ENCODE measurements at regions not wholly inside any gene's neighbourhood (a gene's known extent, or its start where the extent isn't known, plus 50 kb on each side); places are given as distances from the start of the nearest gene placed in this dataset.

DNA sequence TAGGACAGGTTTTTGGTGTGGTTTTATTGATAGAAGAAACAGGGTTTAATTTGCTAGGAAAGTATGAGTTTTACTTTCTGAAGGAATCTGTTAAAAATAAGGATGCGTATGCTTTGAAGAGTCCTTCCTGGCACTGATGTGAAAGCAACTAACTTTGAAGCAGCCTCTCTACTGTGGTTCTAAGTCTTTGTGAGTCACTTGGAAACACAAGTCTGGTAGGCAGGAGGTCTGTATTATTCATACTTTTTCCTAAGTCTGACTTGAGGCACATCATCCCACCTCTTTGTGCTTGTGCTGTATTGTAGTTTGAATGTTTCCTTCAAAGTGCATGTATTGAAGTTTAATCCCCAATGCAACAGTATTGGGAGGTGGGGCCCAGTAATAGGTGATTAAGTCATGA, 129.0 kb downstream of the TAF11L14 start:
- DNase-seq, result no peak

DNA sequence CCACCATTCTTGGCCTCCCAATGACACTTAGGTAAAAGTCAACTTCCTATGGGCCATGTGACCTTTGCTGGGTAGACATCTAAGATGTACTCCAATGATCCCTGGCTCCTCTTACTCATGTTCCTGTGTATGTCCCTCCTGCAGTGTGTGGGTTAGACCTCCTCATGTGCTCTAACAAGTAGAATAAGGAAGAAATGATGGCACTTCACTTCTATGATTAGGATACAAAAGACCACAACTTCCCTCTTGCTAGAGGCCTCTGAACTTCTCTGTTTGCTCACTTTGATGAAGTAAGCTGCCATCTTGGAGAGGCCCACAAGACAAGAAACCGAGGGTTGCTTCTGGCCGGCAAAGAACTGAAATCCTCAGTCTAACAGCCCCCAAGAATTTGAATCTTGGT, 131.8 kb downstream of the TAF11L14 start:
- no peak for DNase-seq

DNA sequence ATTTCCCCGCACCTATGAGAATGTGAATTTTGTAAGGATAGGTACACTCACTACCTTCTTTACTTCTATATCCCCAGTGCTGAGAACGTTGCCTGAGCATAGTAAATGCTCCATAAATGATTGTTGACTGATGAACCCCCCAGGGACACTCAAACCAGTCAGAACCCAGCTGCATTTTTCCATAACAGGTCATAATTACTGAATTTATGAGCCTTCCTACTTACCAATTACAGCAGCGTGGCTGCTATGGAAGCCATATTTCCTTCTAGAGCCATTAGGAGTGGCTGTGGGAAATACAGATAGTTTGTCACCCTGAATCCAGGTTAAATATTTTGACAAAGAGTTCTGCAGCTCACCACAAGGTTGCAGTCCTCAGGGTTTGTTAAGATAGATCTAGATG, 135.0 kb downstream of the TAF11L14 start:
- DNase-seq, result no peak

DNA sequence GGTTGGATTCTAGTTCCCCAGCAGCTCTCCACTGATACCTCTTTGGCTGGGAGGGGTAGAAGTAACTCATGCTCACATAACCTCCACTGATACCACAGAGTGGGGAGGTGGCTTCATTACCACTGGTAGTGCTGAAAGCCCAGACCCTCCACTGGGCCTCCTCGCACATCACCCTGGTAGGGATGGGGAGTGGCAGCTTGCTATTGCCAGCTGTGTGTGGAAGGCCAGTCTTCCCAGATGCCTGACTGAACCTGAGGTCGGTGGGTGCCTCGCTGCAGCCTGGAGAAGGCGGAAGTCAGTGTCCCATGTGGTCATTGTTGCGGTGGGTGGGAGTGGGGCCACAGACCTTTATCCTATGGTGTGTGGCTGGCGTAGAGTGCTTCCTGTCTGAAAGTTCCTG, 138.0 kb downstream of the TAF11L14 start:
- no peak for DNase-seq

DNA sequence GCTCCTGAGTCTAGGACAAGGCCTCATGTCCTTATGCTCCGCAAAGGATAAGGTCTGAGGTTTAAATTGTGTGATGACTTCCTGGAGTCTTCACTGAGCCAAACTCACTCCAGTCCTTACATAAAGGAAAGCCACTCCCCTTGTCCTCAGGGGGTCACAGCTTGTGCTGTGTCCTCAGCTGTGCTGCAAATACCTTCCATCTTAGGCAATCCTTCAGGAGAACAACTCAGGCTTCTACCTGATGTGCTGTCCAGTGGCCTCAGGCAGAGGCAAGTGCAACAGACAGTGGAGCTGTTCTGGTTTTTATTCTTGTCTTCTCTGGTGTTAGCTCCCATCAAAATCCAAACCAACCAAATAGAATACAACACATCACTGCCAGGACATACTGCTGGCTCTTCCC, 151.5 kb downstream of the TAF11L14 start:
- no peak for DNase-seq

DNA sequence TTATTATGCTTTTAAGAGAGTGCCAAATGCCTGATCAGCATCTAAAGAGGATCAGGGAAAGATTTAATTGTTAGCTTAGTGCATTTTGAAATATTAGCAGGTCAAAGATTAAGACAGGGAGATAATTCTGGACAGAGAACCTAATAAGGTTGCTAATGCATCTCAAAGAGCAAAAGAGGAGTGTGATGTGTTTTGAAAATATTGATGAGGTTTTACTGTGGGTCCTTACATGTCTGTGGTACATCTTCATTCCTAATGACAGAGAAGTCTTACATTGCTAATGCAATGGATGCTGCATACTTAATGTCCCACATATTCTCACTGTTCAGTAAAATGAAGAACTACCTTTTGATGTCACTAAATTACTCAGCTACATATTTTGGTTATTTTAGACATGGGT, 154.1 kb downstream of the TAF11L14 start:
- DNase-seq, result no peak

DNA sequence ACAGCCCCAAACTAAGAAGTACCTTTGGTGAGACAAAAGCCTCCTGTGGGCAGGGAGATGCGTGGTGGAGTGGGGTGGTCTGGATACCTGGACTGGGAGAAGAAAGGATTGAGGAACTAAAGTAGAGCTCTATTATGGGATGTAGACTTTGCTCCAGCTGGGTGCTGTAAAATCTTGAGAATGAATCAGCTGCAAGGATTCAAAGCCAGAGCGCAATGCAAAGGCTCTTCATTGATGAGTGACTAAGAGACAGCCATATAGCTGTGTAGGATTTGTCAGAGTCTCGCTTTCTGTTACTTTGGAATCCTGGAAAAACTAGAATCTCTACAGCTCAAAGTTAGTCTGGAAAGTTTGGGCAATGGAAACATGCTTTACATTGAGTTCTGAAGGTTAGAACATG, 159.9 kb downstream of the TAF11L14 start:
- DNase-seq, result no peak

DNA sequence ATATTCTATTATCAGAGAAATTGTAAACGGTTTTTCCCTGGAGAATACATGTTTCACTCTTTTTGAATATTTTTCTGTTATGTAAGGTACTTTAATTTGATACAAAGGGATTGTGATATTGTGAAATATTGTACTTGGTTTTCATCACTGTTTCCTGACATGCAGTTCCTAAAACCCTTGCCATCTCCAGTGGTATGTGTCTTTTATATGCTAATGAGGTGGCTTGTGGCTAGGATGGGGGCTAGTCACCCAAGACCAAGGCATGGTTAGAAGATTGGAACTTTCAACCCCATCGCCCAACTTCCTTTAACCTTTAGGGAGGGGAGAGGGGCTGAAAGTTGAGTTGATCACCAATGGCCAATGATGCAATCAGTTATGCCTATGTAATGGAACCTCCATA, 160.6 kb downstream of the TAF11L14 start:
- no peak for DNase-seq

DNA sequence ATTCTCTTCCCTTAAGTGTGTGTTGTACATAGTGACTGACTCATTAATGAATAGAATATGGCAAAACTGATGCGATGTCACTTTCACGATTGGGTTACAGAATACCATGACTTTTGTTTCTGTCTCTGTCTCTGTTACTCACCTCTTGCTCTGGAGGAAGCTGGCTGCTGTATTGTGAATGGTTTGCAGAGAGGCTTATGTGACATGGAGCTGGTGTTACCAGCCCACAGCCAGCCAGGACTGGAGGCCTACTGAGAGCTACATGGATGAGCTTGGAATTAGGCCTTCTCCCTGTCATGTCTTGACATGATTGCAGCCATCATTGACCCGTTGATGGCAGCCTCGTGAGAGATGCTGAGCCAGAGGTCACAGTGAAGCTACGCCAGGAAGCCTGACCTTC, 161.9 kb downstream of the TAF11L14 start:
- DNase-seq, result no peak

DNA sequence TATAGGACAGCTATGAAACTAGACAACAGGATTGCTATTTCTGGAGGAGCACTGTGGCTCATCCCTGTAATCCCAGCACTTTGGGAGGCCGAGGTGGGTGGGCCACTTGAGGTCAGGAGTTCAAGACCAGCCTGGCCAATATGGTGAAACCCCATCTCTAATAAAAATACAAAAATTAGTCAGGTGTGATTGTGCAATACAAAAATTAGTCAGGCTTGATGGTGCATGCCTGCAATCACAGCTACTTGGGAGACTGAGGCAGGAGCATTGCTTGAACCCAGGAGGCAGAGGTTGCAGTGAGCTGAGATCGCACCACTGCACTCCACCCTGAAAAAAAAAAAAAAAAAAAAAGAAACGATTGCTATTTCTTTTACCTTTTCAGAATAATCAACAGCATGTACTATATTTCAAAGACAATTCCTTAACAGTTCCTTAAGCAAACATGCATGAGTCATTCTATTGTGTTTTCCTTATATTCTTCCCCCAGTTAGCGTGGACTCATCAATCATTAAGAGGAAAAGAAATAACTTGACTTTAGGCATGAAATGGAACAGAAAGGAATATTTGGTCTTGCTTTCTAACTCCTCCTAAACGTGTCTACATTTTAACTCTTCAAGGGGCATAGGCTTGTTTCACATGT, 162.6 kb downstream of the TAF11L14 start:
- DNase-seq, result no peak

DNA sequence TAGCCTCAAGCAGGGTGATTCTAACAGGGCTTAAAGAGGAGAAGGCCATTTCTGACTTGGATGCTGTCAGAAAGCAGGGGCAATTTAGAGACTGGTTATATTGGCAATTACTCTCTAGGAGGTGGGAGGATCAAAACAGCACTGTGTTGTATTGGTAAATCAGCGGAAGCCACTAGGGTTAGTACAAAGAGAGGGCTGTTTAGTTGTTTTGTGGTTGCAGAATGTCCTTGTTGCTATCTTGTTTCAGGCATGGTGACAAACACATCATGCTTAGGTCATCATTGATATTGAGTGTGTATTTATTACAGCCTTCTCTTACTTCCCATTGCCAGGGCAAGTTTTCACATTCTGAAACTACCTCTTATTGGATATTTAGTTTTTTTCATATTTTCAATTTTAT, 165.3 kb downstream of the TAF11L14 start:
- DNase-seq, result no peak

DNA sequence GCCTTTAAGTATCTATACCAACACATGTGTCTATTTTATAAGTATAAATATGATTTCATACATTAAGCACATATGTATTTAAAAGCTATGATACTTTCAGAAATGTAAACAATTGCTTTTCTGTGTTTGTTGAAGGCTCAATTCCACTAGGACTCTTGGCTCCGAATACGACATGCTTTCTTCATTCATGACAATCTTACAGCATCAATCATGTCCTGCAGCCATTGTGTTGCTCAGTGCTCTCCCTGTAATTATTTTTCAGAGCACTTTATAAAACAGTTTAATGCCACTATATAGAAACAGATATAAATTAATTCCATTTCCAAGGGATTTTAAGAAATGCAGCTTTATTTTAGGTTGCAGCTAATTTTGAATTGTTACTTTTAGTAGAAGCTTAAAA, 167.3 kb downstream of the TAF11L14 start:
- no peak for DNase-seq

DNA sequence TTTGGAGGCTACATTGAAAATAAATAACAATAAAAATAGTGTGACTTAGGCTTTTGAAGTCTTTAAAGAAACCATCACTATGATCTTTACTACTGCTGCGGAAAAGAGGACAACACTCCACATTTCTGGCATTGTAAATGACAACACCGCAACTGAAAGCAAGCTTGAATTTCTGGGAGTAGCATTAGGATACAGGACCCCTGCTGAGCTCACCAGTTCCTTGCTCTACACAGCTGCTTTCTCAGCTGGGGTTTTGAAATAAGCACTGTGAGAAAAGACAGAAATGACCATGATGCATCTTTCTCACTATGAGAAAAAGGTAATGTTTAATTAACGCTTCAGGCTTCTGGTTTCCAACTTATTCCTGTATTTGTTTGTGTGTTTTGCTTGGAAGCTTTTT, 168.0 kb downstream of the TAF11L14 start:
- no peak for DNase-seq

DNA sequence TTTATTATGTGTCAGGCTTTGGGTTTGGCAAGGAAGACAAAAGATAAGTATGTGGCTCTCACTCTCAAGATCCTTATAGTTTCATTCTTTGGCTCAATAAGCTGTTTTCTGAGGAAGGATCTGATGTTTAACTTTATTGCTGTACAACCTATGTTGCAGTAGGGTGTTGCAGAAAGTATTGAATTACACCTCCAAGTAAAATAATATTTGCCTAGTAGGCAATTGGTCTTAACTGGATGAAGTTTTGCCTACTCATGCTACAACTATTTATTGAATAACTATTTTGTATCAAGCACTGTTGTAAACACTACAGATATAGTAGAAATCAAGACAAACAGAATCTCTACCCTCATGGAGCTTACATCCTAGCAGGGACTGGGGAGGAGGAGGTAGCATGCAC, 169.7 kb downstream of the TAF11L14 start:
- DNase-seq, result no peak

DNA sequence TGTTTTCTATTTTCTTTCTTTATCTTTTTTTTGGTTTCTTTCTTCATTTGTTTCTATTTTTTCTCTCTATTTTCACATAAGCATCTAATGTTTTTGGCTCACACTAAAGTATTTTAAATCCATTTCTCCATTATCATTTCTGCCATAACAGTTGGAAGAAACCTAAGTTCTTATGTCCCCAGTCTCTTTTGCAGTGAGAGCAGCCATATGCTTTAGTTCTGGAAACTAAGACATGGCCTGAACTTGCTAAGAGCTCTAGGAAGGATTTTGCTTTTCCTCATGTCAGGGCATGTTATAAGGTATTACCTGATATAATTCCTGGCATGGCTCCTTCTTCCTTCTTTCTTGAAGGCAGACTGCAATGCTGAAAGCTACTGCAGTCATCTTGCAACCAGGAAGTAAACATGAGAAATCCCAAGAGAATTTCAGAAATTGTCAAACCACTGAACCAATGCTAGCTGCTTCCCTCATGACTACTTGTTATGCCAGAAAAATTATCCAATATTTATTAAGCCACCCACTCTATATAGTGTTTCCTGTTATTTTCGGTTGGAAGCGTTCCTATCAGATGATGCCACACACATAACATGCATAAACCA, 171.1 kb downstream of the TAF11L14 start:
- no peak for DNase-seq

DNA sequence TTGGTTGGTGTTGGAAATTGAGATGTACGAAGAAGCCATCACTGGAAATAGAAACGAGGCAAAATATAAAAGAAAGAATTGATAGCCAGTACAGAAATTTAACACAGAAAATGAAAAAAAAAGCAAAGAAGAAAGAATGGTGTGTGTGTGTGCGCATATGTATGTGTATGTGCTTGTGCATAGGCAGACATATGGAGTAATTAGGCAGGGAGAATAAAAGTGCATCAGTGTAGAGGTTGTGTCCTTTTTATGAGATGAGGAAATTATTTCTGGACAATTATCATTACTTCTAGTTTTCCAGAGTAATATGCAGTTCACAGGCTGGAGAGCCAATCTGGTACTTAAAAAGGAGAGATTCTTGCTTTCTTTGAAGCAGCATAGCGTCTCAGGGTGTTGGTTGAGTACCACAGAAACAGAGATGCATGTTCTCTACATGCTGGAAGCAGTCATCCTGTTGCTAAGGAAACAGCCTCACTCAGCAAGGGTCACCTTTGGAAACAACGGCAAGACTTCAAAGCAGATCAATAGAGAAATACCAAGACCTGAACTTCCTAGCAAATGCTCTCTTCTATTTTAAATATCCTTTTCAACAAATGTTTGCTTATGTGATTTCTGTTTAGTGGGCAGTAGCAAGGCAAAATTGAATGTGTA, 172.7 kb downstream of the TAF11L14 start:
- DNase-seq, result no peak

DNA sequence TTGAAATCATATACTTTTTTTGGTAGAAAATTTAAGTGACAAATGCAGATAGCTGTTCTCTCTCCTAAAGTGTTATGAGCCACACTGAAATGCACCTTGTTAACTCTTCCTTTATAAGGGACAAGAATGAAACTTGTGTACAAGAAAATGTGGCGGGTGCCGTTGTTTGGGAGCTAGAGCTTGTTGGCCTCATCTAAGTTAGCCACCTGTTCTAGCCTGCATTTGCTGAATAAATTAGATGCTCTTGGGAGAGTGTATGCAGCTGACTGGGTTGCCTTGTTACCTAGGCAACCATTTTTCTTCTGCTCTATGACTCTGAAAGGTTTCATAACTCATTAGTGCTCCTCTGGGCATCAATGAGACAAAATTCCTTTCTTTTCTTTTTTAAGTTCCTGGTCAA, 174.3 kb downstream of the TAF11L14 start:
- DNase-seq, result no peak

DNA sequence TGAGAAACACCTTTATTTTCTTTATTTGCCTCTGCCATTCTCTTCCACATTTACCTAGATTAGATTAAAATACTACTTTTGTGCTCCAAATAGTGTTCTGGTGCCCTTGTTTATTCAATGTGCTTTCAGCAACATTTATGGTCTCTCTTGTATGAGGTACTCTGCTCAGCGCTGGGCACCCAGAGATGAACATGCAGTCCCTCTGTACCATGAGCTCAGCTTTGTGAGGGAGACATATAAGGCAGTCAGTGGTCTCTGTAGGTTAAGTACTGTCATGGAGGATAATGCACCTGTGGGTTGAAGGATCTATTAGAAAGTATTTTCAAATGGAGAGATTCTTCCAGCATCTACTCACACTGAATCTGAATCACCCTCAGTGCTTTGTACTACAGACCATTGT, 176.5 kb downstream of the TAF11L14 start:
- no peak for DNase-seq

DNA sequence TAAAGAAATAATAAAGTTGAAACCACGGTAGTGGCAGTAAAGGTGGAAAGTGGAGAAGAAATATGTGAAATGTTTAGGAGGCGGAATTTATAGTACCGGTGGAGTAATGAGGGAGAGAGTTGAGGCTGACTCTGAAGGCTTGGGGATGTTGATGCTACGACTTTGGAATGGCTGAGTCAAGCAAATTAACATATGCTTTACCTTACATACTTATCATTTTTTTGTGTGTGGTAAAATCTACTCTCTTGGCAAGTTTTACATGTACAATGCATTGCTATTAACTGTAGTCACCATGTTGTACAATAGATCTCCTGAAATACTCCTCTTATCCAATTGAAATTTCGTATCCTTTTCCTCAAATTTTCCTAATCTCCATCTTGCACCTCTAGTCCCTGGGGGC, 179.0 kb downstream of the TAF11L14 start:
- no peak for DNase-seq

DNA sequence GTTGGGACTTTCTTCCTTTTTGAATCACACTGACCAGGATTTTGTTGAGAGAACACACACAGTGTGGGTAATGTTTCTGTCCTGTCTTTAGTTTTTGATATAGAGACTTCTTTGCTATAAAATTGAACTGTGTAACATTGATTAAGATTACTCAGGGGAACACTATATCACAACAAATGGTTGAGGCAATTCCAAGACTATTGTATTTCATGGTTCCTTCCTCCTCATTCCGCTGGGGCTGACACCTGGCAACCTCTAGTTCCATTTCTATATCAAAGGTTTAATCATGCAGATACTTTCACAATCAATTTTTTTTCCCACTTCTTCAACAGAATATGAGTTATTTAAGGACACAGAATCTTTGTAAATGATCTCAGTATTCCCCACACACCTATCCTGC, 182.2 kb downstream of the TAF11L14 start:
- DNase-seq, result no peak

DNA sequence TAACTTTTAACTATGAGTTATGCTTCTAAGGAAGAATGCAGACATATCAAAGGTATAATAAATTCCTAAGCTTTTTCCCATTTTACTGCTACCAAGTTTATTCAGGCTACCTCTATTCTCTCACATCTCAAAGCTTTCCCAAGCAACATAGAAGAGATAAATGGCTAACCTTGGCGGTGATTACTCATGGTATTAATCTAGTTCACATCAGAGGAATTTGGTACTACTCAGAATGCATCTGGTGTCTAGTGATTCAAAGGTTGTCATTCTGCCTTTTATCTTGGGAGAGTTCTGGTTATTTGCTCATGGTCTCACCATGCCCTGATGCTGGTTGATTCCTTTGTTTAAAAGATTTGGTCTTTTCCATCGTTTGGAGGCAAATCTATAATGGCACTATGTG, 182.7 kb downstream of the TAF11L14 start:
- DNase-seq, result no peak

DNA sequence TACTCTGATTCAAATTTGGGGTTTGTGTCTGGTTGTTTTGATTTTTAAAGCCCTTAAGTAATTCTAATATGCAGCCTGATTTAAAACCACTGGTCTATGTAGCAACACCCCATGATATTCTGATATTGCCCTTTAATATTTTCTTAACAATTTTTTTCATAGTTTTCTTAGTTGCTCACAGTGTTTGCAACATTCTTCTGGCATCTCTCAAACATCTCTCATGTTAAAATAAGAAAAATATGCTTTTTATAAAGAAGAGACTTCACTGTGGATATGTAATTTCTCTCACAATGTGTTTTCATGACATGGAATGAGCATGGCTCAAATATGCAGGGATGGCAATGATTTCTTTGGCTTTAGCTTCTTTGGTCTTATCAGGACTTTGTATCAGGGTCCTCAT, 183.7 kb downstream of the TAF11L14 start:
- DNase-seq, result no peak

DNA sequence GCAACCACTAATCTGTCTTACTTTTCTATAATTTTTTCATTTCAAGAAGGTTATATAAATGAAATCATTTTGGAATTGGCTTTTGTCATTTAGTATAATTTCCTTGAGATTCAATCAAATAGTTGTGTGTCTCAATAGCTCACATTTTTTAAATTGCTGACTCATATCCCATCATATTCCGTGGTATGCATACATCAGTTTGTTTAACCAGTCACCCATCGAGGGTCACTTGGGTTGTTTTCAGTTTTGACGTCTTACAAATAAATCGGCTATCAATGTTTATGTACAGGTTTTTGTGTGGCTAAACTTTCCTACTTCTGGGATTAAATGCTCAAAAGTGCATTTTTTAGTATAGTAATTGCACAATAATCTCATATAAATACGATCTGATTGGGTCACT, 185.5 kb downstream of the TAF11L14 start:
- no peak for DNase-seq

DNA sequence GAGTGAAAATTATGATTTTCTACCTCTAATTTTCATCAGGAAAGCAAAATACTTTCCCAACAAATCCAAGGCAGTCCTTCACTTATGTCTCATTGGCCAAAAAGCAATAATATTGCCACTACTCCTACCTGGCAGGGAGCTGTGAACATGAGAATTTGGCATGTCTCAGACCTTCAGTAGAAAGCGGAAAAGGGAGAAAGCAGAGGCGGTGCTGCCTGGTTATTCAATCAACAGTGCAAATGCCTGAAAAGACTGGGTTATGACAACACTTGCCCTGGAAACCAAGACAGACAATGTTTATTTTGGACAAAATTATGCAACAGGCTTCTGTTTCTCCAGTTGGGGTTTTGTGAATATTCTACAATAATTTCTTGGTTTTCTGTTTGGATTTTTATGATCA, 194.4 kb downstream of the TAF11L14 start:
- no peak for DNase-seq

DNA sequence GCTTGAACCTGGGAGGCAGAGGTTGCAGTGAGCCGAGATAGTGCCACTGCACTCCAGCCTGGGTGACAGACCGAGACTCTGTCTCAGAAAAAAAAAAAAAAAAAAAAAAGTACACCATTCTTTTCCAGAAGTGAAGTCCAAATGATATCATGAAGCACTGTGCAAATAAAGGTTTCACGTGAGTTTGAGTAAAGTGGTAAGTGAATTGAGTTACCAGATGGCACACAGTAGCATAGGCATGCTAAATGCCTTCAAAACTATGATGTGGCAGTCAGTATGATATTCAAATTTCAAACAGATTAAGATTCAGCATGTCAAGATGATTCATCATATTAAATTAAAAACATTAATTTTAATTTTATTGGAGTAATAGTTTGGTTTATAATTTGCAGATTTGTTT, 195.2 kb downstream of the TAF11L14 start:
- no peak for DNase-seq

All from NK-92 treated with Interleukin-12 subunit alpha and Interleukin-12 subunit beta, amount 100 ng/mL, for 24 hours (cell line).